ENCODE measurements at regions not wholly inside any gene's neighbourhood (a gene's known extent, or its start where the extent isn't known, plus 50 kb on each side); places are given as distances from the start of the nearest gene placed in this dataset.

GRCh38 chr11:82462608-82463242, 270.9 kb downstream of the FAM181B start:
- ATAC-seq (ENCODE audit: low FRiP score in 2 of 2) (no peak), DNase-seq (no peak)
- 66 to 72% methylated on average over 4 of the region's 4 CpGs for WGBS, 2 donors
- H3K27ac ChIP-seq = no peak overlapping the region
- no peaks in the 10 kb centered on the region for H3K36me3 ChIP-seq
- no peak for TF ChIP-seq POLR2A (IDR thresholded peaks at IDR 0.05)
- TF ChIP-seq EP300 (IDR thresholded peaks at IDR 0.05) = no peak
- no peak for TF ChIP-seq CTCF (IDR thresholded peaks at IDR 0.05)
- TF ChIP-seq POLR2AphosphoS5 (IDR thresholded peaks at IDR 0.05) = no peak
- H3K4me3 ChIP-seq = no peak overlapping the region
- no peaks in the 10 kb centered on the region for H3K4me1 ChIP-seq
- H3K9me3 ChIP-seq = no peaks in the 10 kb centered on the region
- H3K27me3 ChIP-seq = no peaks in the 10 kb centered on the region

GRCh38 chr11:82458761-82459160, 274.9 kb downstream of the FAM181B start:
- no peaks in the 10 kb centered on the region for H3K9me3 ChIP-seq
- no peak for TF ChIP-seq CTCF (IDR thresholded peaks at IDR 0.05)
- TF ChIP-seq POLR2AphosphoS5 (IDR thresholded peaks at IDR 0.05) = no peak
- TF ChIP-seq POLR2A (IDR thresholded peaks at IDR 0.05) = no peak
- no peak for TF ChIP-seq EP300 (IDR thresholded peaks at IDR 0.05)
- no peaks in the 10 kb centered on the region for H3K27me3 ChIP-seq
- ATAC-seq (ENCODE audit: low FRiP score in 2 of 2) (no peak), DNase-seq (no peak)
- no peaks in the 10 kb centered on the region for H3K36me3 ChIP-seq
- no peak overlapping the region for H3K4me3 ChIP-seq
- no peaks in the 10 kb centered on the region for H3K4me1 ChIP-seq
- H3K27ac ChIP-seq = no peak overlapping the region
- WGBS, 2 donors = 23 to 36% methylated on average over 4 of the region's 4 CpGs

- ATAC-seq (ENCODE audit: low FRiP score in 2 of 2) (no peak), DNase-seq (no peak)
- Histone ChIP-seq H3K36me3 (no peaks in the 10 kb centered on the region), H3K4me3 (no peak overlapping the region), H3K4me1 (no peaks in the 10 kb centered on the region), H3K27ac (no peak overlapping the region), H3K27me3 (no peaks in the 10 kb centered on the region), H3K9me3 (no peaks in the 10 kb centered on the region)
- TF ChIP-seq POLR2A (IDR thresholded peaks at IDR 0.05) = no peak
- no peak for TF ChIP-seq CTCF (IDR thresholded peaks at IDR 0.05)
- TF ChIP-seq EP300 (IDR thresholded peaks at IDR 0.05) = no peak
- TF ChIP-seq POLR2AphosphoS5 (IDR thresholded peaks at IDR 0.05) = no peak
- WGBS, 2 donors = 57 to 64% methylated on average over 1 of the region's 1 CpG
Measured at GRCh38 chr11:82458147-82458546, 275.5 kb downstream of the FAM181B start.

GRCh38 chr11:82450996-82451395, 282.7 kb downstream of the FAM181B start:
- DNase-seq (no peak), ATAC-seq (ENCODE audit: low FRiP score in 2 of 2) (no peak)
- no peaks in the 10 kb centered on the region for H3K9me3 ChIP-seq
- H3K4me3 ChIP-seq = no peak overlapping the region
- H3K36me3 ChIP-seq = no peaks in the 10 kb centered on the region
- H3K27ac ChIP-seq = no peak overlapping the region
- no peaks in the 10 kb centered on the region for H3K4me1 ChIP-seq
- no peak for TF ChIP-seq EP300 (IDR thresholded peaks at IDR 0.05)
- no peak for TF ChIP-seq CTCF (IDR thresholded peaks at IDR 0.05)
- no peak for TF ChIP-seq POLR2A (IDR thresholded peaks at IDR 0.05)
- TF ChIP-seq POLR2AphosphoS5 (IDR thresholded peaks at IDR 0.05) = no peak
- no peaks in the 10 kb centered on the region for H3K27me3 ChIP-seq

- Histone ChIP-seq H3K4me3 (no peak overlapping the region), H3K27ac (no peak overlapping the region), H3K4me1 (no peaks in the 10 kb centered on the region), H3K9me3 (peaks cover 0 to 4% (median 0%) of the 10 kb centered on the region in 4 donors), H3K27me3 (no peaks in the 10 kb centered on the region), H3K36me3 (no peaks in the 10 kb centered on the region)
- no peak for ATAC-seq (ENCODE audit: low FRiP score in 2 of 2)
- TF ChIP-seq CTCF (IDR thresholded peaks at IDR 0.05) = no peak
- TF ChIP-seq EP300 (IDR thresholded peaks at IDR 0.05) = no peak
- TF ChIP-seq POLR2AphosphoS5 (IDR thresholded peaks at IDR 0.05) = no peak
- no peak for TF ChIP-seq POLR2A (IDR thresholded peaks at IDR 0.05)
- no peak for DNase-seq
Measured at GRCh38 chr11:82406611-82407010, 327.1 kb downstream of the FAM181B start.
